GM12874 (cell line): ENCODE measurements at regions not wholly inside any gene's neighbourhood (a gene's known extent, or its start where the extent isn't known, plus 50 kb on each side); places are given as distances from the start of the nearest gene placed in this dataset.

Source experiments
- TF ChIP-seq, protein P1 (sequence below): IDR thresholded peaks from 2 replicates; pipeline ENCODE4 v1.5.1; 2011; ENCODE audit warnings: low read depth, mild to moderate bottlenecking, control low read depth, low read length, moderate library complexity; ENCODE audit not compliant: insufficient read depth

DNA sequence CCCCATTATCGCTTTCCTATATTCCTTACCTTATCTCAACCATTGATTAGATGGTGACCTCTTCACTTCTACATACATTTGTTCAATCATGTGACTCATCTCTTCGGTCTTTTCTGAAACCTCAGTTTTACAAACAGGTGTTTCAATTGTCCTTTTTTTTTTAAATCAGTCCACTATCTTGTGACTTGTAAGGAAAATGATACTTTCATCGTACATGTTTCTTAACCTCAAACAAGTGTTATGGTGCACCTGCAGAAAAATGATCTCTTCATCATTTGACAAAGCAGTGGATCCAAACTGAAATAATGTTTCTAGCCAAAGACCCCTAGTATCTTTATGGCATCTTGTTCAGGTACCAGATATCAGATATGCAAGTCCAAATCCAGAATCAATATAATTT, 1157.2 kb downstream of the MRPL39 start:
- TF ChIP-seq, protein P1, sequence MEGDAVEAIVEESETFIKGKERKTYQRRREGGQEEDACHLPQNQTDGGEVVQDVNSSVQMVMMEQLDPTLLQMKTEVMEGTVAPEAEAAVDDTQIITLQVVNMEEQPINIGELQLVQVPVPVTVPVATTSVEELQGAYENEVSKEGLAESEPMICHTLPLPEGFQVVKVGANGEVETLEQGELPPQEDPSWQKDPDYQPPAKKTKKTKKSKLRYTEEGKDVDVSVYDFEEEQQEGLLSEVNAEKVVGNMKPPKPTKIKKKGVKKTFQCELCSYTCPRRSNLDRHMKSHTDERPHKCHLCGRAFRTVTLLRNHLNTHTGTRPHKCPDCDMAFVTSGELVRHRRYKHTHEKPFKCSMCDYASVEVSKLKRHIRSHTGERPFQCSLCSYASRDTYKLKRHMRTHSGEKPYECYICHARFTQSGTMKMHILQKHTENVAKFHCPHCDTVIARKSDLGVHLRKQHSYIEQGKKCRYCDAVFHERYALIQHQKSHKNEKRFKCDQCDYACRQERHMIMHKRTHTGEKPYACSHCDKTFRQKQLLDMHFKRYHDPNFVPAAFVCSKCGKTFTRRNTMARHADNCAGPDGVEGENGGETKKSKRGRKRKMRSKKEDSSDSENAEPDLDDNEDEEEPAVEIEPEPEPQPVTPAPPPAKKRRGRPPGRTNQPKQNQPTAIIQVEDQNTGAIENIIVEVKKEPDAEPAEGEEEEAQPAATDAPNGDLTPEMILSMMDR = no peak

DNA sequence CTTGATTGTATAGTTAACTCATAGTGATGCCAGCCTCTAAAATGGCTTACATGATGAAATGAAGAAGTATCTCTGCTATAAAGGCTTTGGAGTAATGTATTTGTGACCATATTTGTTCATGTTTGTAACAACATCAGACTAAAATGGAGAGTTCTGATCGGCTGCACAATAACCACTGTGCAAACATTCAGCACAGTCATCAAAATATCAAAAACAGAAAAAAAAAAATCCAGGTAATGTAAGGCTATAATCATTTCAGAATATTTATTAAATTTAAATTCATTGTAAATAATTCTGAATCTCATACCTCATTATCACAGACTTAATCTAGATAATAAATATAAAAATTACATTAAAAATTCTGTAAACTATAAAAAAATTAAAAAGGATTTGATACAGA, 1161.8 kb downstream of the MRPL39 start:
- TF ChIP-seq, protein P1 = no peak

DNA sequence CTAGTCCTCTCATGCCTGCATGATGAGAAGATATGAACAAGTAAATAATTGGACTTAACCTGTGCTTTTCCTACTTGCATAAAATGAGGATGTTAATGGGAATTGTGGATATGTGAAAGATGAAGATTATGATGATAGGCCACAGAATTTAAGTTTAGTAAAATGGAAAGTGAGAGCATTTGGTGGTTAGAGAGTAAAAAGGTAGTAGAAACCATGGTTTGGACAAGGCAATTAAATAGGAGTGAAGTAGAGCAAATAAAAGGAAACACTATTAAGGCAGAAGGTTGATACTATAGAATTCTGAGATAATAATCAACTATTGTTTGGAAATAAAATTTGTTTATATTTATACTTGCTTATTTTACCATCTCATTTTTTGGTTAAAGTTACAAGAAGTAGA, 1162.5 kb downstream of the MRPL39 start:
- TF ChIP-seq, protein P1 = no peak

DNA sequence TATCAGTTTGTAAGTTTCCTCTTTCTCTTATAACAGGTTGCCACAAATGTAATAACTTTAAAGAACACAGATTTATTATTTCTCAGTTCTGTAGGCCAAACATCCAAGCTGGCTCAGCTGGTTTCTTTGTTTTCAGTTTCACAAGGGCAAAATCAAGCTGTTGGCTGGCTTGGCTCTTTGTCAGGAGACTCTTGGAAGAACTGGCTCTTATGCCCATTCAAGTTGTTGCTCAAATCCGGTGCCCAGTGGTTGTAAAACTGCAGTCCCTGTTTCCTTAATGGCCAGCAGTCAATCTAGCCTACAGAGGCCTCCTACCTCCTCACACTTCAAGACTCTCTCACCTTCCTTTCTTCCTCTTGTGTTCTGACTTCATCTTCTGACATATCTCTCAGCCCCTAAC, 1171.0 kb downstream of the MRPL39 start:
- TF ChIP-seq, protein P1 = no peak

DNA sequence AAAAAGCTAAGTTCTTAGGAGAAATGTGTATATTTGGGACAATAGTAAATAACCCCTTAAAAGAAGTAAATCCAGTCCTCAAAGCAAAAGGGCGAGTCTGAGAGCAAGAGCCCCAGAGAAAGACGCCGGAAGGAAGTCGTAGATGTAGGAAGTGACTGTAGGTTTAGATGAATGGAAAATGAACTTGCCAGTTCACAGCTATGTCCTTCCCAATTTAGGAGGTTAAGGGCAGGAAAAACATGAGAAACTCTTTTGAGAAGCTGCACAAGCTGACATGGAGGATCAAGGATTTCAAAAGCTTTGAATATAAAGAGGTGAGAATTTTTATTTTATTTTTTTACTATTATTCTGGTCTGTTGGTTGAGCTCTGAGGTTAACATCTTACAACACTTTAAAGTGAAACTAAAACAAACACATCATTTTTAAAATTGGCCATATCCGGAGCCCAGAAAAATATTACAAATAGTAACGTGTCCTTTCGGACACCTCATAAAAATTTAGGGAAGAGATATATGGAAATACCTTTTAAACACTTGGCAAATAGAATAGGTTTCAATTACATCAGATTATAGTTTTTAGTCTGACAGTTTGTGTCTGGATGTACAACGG, 1178.6 kb downstream of the MRPL39 start:
- TF ChIP-seq, protein P1 = no peak

DNA sequence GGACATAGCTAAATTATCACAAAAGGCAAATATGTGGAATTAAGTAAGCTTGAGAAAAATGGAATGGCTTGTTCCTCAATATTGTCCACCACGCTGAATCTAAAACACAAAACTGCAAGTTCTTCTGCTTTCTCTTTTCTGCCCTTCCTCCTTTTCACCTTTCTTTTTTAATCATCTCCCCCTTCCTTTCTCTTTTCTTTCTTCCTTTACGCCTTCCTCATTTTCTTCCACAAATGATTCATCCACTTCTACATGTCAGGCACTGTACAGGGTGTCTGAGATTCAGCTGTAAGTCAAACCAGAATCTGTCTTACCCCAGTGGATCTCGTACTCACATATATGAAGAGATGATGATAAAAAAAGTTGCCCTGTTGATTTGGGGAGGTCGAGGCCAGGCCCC, 1182.5 kb downstream of the MRPL39 start:
- TF ChIP-seq, protein P1 = no peak

DNA sequence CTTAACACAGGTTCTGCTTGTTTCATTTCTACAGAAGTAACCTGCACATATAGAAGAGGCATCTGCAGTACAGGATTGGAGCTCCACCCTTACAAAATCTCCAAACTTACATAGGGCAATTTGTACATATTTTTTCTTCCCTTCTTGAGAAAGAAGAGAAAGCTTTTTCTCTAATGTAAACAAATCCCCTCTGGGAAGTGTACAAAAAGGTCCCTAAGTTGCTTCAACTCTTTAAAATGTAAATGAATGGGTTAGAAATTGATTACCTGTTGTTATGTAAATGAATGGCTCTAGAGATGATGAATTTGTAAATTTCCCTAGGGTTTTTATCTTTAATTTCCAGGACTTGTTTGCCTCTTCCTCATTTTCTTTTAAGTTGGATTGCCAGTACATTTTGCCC, 1183.7 kb downstream of the MRPL39 start:
- TF ChIP-seq, protein P1 = no peak
